Mesenteric fat pad (tissue), 1 donor: ENCODE measurements at regions not wholly inside any gene's neighbourhood (a gene's known extent, or its start where the extent isn't known, plus 50 kb on each side); places are given as distances from the start of the nearest gene placed in this dataset.

Source experiments
- DNase-seq: peaks from one replicate; pipeline ENCODE4 v3.0.0-alpha.2; 2020; ENCODE audit warnings: low spot score
- donor health status: DM: yes; HTN: yes; CAD: no.

- no peak for DNase-seq
Measured at GRCh38 chr11:29315275-29315674, 701.6 kb downstream of the KCNA4 start.

- no peak for DNase-seq
Measured at GRCh38 chr11:29314211-29314610, 702.6 kb downstream of the KCNA4 start.

DNA sequence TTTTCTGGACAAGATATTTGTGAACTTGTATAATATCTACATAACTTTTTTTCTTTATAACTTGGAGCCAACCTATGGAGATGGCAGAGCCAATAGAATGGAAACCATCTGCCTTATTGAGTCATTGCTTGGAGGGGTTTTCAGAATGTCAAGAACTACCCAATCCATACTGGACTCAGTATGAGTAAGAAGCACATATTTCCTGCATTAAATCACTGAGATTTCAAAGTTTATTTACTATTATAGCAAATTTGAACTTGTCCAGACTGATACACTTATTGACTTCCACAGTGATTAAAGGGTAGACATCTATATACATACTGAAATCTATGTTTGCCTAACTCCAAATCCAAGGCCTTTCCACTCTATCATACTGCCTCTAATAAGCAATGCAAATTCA is 704.0 kb downstream of the KCNA4 start:
- DNase-seq, result no peak

DNA sequence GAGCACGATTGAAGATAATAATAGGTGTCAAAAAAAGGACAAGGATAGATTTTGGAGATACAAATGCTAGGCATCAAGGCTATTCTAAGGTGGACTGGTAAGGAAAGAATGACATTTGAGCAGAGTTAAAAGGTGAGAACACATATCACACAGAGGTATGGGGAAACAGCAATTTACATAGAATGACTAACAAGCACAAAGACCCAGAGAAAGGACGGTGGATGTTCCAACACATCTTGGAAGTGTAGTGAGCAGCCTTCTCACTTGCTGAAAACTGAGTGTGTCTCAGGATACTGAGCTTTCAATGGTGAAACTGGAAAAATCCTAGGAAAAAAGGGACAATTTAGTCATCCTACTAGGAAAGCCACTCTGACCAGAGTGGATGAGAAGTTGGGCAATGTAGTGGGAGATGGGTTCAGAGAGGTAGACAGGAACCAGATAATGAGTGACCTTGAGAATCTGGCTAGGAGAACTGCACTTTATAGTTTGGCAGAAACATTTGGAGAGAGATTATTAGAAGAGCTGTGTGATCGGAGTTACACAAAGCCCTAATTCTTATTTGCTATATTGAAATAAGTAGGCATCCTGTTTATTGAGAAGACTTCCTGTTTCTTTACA is 706.0 kb downstream of the KCNA4 start:
- no peak for DNase-seq

- no peak for DNase-seq
Measured at GRCh38 chr11:29309992-29310391, 706.8 kb downstream of the KCNA4 start.

- no peak for DNase-seq
Measured at GRCh38 chr11:29306527-29306926, 710.3 kb downstream of the KCNA4 start.

DNA sequence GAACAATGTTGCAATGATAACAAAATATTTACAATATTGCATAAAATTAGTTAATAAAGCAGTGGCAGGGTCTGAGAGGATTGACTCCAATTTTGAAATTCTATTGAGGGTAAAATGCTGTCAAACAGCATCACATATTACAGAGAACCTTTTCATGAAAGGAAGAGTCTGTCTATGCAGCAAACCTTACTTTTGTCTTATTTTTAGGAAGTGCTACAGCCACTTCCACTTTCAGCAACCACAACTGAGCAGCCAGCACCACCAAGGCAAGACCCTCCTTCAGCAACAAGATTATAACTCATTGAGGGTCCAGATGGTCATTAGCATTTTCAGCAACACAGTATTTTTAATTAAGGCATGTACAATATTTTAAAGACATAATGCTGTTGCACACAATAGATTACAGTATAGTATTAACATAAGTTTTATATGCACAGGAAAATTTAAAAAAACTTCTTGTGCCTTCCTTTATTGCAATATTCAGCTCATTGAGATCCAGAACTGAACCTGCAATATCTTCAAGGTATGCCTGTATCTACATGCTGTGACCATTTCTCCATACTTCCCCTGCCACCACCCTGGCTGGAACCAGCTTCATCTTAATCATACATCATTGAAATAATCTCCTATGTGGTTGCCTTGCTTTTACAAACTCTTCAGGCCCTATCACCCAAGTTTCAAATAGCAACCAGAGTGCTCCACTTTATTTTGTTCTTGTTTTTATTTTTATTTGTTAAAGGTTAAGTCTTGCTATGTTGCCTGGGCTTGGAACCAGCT is 711.2 kb downstream of the KCNA4 start:
- no peak for DNase-seq

DNA sequence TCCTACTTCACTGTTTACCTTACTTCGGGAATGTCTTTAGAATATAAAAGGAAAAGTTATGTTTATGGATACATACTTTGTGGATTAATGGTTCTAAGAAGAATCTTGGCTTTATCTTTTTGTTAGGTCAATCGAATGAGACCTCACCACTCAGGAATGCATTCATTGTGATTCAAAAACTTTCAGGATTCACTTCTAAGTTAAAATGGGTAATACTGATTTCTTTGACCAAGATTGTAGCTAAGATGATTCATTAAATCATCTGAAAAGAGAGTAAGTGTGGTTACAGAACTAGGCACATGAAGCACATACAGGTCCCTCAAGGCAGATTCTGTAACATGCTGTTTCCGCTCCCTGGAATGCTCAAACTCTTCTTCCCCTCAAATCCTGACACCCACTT is 716.4 kb downstream of the KCNA4 start:
- DNase-seq, result no peak

GRCh38 chr11:29296680-29297079 is 720.1 kb downstream of the KCNA4 start:
- DNase-seq, result no peak

- no peak for DNase-seq
Measured at GRCh38 chr11:29293825-29294224, 723.0 kb downstream of the KCNA4 start.

DNA sequence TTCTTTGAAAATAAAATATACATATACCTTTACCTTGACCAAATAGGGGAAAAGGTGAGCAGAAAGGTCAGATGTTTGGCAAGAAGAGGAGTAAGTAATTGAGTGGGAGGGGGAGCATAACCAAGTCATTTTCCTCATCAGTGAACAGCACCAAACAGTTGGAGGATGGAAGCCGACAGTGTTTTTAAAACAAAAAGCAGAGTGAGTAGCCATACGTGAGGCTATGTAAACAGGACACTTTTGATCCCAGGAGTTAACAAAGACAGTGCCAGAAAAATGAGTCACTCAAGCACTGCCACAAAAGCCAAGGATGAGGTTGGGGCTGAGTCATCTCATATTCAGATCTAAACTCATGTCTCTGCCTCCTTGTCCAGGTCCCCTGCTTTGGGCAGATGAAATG is 734.7 kb downstream of the KCNA4 start:
- DNase-seq, result no peak

- DNase-seq, result no peak
Measured at GRCh38 chr11:29281271-29281777, 735.5 kb downstream of the KCNA4 start.

DNA sequence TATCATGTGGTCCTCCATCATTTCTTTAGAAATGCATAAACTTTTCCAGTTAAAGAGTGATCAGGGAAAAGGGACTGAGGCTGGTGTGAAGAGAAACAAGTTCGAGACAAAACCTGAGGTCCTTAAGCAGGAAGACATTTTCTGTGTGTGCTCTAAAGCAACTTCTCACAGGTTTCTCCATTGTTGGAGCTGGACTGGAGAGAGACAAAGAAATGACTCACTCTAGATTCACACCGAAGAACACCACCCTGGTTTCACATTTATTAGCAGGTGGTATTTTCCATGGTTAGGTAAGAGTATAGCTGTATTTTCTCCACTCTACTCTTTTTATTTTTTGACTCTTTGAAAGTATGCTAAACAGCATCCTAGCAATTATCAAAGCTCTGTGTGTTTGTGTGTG is 736.4 kb downstream of the KCNA4 start:
- DNase-seq, result no peak

DNA sequence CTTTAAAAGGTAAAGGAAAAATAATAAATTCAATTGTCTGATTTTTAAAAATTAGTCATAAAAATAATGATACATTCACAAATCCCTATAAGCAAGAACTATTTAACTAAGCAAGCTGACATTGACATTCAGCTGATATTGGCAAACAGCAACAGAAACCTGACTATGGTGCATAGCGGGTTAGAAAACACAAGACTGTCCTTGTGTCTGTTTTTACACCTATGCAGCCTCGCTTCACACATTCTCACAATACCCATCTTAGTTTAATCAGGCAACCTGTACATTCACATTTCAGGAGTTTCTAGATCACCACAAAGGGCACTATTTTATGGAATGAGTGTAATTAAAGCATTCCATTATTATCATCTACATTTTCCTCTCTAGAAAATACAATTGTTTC is 737.1 kb downstream of the KCNA4 start:
- no peak for DNase-seq

DNA sequence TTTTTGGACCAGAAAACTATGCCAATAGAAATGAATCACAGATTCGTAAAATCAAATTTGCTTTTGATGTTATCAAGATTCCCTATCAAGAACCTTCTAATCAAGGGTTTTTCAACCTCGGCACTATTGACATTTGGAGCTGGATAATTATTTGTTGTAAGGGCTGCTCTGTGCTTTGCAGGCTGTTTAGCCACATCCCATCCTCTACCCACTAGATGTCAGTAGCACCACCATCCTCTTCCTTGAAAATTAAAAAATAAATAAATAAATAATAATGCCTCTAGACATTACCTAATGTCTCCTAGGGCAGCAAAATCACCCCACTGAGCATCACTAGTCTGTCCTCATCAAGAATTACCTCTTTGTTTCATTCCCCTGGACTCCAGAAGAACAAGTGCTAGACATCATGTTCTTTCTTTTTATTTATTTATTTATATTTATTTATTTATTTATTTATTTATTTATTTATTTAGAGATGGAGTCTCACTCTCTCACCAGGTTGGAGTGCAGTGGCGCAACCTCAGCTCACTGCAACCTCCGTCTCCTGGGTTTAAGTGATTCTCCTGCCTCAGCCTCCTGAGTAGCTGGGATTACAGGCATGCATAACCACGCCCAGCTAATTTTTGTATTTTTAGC is 744.7 kb downstream of the KCNA4 start:
- DNase-seq, result no peak

- DNase-seq, result no peak
Measured at GRCh38 chr11:29271616-29272015, 745.2 kb downstream of the KCNA4 start.

DNA sequence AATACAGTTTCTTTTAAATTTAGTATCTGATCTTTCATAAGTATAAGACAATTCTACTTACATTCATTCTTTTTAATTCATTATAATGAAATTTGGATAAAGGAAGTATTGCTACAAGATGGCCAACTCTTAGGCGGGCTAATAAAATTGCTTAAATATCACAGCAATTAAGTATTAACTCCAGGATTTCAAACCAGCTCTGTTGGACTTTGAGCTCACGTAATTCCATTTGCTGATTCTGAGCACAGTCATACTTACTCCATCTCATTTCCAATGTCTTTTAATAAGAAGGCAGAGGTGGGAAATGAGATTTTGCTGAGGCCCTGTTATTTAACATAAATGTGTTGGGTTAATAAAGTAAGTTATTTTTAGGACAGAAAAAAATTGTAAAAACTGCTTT is 748.1 kb downstream of the KCNA4 start:
- no peak for DNase-seq

DNA sequence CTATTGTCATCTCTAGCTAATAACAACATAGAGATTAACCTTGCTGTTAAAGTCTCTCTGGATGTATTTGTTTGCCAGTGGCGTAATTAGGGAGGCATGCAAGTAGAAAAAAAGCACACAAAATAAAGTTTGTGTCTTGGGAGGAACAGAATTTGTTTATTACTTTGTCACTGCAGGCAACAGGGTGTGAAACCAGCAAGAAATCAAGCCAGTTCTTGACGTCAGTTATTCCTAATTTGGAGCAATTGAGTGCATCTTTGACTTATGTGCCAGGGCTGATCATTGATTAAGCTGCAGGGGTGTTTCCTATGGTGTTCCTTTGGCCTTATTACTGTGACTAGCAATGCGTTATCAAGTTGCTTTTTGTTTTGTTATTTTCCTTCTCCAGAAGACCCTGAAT is 751.0 kb downstream of the KCNA4 start:
- DNase-seq, result no peak

GRCh38 chr11:29265381-29265780 is 751.4 kb downstream of the KCNA4 start:
- DNase-seq, result no peak

- no peak for DNase-seq
Measured at GRCh38 chr11:29263971-29264682, 752.7 kb downstream of the KCNA4 start.

- no peak for DNase-seq
Measured at GRCh38 chr11:29261831-29262230, 755.0 kb downstream of the KCNA4 start.
